HG03558 (cell line): ENCODE measurements at regions not wholly inside any gene's neighbourhood (a gene's known extent, or its start where the extent isn't known, plus 50 kb on each side); places are given as distances from the start of the nearest gene placed in this dataset.

Experiments used
- ATAC-seq: cut with Tn5 transposase; IDR thresholded peaks from one replicate; pipeline ENCODE4 v1.9.1; 2021; ENCODE audit warnings: moderate number of reproducible peaks; ENCODE audit not compliant: unreplicated experiment; ENCODE audit errors: extremely low read depth

GRCh38 chr7:136079934-136080333 is 102.8 kb upstream of the MTPN start:
- ATAC-seq = no peak

DNA sequence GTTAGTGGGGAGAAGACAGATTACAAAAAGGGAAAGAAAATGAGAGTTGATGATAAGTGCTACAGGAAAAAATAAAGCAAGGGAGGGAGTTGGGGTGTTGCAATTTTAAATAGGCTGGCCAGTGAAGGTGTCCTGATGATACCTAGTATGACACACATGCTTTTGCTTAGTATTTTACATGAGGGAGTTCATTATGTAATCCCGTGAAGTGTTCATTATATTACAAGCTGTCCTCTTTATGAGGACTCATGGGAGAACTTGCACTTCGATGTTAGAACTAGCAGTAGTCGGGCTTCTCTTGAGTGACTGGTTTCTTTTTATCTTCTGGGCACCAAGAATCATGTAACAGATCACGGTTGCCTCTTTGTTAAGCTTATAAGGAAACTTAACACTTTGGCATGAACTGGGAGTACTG is 102.3 kb upstream of the MTPN start:
- ATAC-seq = no peak

- no peak for ATAC-seq
These were observed 101.9 kb upstream of the MTPN start for GRCh38 chr7:136079066-136079465.

GRCh38 chr7:136078630-136079029 is 101.5 kb upstream of the MTPN start:
- no peak for ATAC-seq

DNA sequence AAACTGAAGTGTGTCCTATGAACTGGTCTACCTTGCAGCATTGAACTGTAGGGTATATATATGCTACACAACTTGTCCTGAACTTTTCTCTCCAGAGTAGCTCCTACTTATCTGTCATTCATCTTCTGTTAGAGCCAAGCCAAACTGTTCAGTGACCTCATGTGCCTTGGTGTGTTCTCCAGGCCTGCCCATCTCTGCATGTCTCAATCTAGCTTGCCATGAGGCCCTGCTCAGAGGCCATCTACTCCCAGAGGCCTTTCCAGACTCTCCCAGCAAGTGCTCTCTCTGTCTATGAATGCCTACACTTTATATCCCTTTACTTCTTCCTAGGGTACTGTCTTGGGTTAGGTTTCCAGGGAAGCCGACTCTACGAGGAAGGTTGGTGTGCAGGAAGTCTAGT is 99.8 kb upstream of the MTPN start:
- ATAC-seq = no peak

DNA sequence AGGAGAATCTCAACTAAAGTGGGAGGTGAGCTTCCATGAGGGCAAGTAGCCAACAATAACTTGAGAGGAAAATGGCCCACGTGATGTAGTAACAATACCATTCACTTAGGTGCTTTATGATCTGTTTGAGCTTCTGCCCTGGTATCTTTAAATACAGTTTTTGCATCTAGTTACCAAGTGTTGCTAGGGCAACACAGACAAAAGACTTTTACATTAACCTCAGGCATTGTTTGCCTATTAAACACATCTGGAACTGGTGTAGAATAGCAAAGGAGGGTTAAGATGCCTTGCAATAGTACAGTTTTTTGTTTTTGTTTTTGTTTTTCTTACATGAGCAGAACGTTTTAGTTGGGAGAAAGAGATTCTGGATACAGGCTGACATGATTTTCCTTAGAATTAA is 97.7 kb upstream of the MTPN start:
- ATAC-seq = no peak

- no peak for ATAC-seq
These were observed 95.3 kb upstream of the MTPN start for GRCh38 chr7:136072447-136072846.

DNA sequence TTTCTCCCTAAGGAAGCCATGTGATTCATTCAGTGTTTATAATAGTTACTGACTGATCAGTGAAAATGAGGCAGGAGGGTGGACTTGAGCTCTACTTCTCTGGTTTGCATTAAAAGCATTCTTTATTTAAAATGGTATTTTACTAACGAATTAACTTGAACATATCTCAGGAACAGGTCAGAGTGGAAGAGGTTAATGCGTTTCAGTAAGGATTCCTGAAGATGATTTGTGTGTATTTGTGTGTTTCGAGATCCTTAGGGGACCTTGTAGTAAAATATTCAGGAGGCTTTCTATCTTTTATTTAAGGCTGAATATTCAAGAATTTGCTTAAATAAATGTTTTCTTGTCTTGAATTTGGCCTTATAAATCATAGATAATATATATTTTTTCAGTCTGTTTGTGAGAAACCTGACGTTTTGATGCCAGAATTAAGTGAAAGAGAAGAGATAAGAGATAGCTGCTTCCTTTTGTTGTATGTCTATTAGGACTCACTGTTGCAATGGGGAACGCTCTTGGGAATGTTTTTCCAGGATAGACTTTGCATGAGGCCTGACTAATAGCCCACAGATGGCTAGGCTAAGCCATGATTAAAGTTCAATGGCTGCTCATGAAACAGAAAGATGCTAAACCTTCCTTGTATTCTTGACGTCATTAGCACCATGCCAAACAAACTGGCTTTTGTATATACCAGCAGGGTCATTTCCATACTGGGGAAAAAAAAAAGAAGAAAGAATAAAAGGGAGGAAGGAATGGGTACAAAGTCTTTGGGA is 93.8 kb upstream of the MTPN start:
- ATAC-seq = no peak

GRCh38 chr7:136069840-136070529 is 92.8 kb upstream of the MTPN start:
- ATAC-seq = no peak

DNA sequence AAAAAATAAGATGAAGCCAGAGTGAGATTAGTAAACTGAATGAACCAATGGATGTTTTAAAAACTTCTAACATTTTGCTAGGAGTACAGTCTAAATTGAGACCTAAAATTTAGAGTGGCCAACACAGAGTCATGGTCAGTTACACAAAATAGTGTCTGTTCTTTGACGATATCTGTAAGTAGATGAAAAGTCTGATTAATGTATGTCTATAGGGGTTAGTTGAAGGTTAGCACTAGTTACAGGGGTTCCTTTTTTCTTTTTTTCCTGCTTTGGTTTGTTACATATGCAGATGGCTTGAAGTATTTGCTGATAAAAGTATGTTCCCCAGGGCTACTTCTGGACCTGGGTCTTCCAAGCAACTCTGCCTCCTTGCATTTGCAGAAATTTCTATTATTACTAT is 90.1 kb upstream of the MTPN start:
- ATAC-seq = no peak

GRCh38 chr7:136066304-136067143 is 89.4 kb upstream of the MTPN start:
- no peak for ATAC-seq

- ATAC-seq = no peak
These were observed 87.6 kb upstream of the MTPN start for GRCh38 chr7:136064627-136065237.

DNA sequence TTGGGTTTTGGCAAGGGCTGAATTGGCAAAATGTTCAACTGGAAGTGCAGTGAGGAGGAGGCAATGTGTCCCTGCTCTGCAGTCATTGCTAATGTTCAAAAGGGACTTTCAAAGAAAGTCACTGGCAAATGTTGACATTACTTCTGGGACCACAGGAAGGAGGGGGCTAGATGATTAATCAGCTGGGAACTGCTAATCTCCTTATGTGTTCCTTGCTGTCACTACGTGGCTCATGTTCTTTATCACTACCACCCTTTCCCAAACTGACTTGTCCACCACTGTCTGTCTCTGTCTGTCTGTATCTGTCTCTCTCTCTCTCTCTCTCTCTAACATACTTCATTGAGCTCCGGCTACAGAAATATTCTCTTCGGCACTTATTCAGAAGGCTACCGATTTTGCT is 86.9 kb upstream of the MTPN start:
- no peak for ATAC-seq

DNA sequence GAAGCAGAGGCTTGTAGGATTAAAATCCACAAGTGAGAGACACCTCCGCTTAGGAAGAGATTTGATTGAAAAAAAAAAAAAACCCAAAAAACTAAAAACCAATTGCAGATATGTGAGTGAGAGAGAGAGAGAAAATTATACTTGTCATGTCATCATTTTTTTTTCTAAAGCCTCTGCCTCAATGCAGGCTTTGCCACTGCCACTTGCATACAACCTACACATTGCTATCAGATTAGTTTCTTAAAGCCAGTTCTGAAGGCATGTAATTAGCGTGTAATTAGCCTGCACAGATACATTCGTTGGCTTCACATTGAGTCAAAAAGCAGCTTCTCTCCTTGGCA is 86.1 kb upstream of the MTPN start:
- ATAC-seq = no peak

DNA sequence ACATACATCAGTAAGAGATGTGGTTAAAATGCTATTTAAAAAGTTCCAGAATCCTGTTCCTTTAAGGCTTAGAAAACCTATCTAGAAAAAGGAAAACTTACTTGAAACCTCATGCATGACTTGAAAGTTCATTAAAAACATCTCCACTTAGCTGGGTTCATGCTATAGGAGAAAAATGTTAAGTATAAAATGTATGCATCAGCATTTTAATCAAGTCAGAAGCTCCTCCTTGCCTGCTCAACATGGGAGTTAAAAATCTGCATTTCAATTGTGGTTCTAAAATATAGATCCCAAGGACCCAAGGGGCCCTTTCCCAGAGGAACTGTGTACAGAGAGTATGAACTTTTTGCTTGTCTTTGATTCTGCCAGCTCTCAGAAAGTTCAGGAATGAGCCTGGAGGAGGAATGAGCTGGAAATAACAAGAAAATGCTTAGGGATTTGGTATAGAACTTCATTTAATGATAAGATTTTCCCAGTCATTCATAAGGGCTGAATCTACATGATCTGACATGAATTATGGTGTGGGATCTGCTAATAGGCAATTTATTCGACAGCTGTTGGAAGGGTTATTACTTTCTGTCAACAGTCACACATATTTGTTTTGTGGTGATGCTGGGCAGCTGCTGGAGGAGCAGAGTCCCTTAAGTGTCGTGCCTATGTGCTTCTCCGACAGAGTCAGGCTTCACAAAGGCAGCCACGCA is 85.6 kb upstream of the MTPN start:
- no peak for ATAC-seq

GRCh38 chr7:136061433-136061832 is 84.3 kb upstream of the MTPN start:
- no peak for ATAC-seq

- ATAC-seq = no peak
These were observed 81.4 kb upstream of the MTPN start for GRCh38 chr7:136058546-136058945.

DNA sequence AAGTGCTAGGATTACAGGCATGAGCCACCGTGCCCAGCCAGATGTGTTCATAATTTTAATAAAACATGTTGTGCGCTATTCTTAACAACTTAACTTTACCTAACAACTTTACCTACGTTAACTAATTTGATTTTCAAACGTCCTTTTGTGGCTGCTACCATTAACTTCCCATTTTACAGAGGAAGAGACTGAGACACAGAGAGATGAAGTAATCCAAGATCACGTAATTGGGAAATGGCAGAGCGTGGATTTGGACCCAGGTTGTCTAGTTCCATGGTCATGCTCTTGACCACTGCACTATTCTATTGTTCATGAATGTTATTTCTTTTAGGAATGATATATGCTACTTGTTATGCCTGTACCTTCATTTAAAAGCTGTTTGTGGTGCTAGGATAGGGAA is 80.3 kb upstream of the MTPN start:
- no peak for ATAC-seq

DNA sequence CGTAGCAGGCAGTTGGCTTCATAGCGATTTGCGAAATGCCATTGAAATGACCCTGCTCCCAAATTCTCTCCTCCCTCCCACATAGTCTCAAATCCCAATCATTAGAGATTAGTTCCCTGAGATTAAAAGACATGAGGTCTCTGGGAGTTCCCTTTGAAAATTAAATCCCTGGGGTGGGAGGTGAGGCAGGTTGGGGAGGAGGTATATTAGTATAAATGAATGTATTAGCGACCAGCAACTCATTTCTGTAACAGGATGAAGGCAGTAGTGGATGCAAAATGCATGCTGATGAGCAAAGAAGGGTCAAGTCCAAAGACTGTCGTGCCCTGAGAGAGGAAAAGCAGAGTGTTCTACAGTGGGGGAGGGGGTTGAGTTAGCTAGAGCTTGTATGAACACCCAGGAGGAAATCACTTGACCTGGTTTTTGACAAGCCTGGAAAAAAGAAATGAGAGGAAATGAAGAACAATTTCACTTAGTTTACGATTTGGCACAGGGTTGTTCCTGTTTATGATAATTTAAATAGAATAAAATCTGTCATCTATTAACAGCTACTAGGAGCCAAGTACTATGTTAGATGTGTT is 79.6 kb upstream of the MTPN start:
- no peak for ATAC-seq

DNA sequence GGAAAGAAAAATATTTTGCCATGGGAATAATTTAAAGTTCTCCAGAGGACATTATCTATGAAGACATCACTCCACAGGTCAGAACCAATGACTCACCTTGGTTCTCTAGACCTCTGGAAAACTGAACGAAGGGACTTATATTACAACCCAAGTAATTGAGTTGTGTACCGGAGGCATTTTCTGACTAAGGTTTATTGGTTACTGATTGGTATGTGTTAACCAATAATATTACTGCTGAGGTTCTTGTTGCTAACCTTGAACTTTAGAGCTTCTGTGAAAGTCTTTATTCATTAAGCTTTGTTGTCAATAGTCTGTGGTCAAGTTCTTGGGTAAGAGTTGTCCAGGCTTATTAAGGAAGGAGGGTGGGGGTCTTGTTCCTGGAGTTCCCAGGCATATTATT is 78.1 kb upstream of the MTPN start:
- ATAC-seq = no peak
